MM.1S (cell line): ENCODE measurements at regions not wholly inside any gene's neighbourhood (a gene's known extent, or its start where the extent isn't known, plus 50 kb on each side); places are given as distances from the start of the nearest gene placed in this dataset.

Experiments
- CTCF ChIP-seq: fragments of 300-600 bp; sonication (generic); IDR thresholded peaks from 2 replicates; pipeline ENCODE4 v1.5.1; 2016; ENCODE audit warnings: antibody characterized with exemption, low read length, mixed read lengths
- EZH2 ChIP-seq: fragments of 300-600 bp; sonication (generic); optimal IDR thresholded peaks from 2 replicates; pipeline ENCODE3; 2017; ENCODE audit warnings: low read depth, mild to moderate bottlenecking, antibody characterized with exemption, low read length, mixed read lengths
- EZH2phosphoT487 ChIP-seq: fragments of 300-600 bp; sonication (generic); IDR thresholded peaks from 2 replicates; pipeline ENCODE4 v1.6.1; 2018; ENCODE audit warnings: antibody characterized with exemption, low read length

GRCh38 chr13:34371108-34371507 lies 553.2 kb downstream of the RFC3 start:
- TF ChIP-seq CTCF = no peak
- TF ChIP-seq EZH2 = no peak
- no peak for TF ChIP-seq EZH2phosphoT487
